HG03521 (cell line): ENCODE measurements at regions not wholly inside any gene's neighbourhood (a gene's known extent, or its start where the extent isn't known, plus 50 kb on each side); places are given as distances from the start of the nearest gene placed in this dataset.

Source experiments
- ATAC-seq: cut with Tn5 transposase; IDR thresholded peaks from one replicate; pipeline ENCODE4 v1.9.1; 2021; ENCODE audit warnings: mild to moderate bottlenecking, moderate library complexity; ENCODE audit not compliant: unreplicated experiment

GRCh38 chr2:191512874-191513273 is 165.1 kb upstream of the NABP1 start:
- no peak for ATAC-seq

GRCh38 chr2:191514613-191515012 is 163.3 kb upstream of the NABP1 start:
- no peak for ATAC-seq

GRCh38 chr2:191515551-191515950 is 162.4 kb upstream of the NABP1 start:
- ATAC-seq, result no peak

- no peak for ATAC-seq
Measured at GRCh38 chr2:191516260-191516659, 161.7 kb upstream of the NABP1 start.

GRCh38 chr2:191521608-191522208 is 156.2 kb upstream of the NABP1 start:
- no peak for ATAC-seq

- ATAC-seq, result no peak
Measured at GRCh38 chr2:191522478-191523120, 155.3 kb upstream of the NABP1 start.

GRCh38 chr2:191526091-191526490 is 151.8 kb upstream of the NABP1 start:
- no peak for ATAC-seq

- no peak for ATAC-seq
Measured at GRCh38 chr2:191526536-191526935, 151.4 kb upstream of the NABP1 start.

- ATAC-seq, result no peak
Measured at GRCh38 chr2:191526953-191527556, 150.9 kb upstream of the NABP1 start.

- ATAC-seq, result no peak
Measured at GRCh38 chr2:191530618-191531017, 147.3 kb upstream of the NABP1 start.

- no peak for ATAC-seq
Measured at GRCh38 chr2:191533693-191534180, 144.2 kb upstream of the NABP1 start.

GRCh38 chr2:191537921-191538320 is 140.0 kb upstream of the NABP1 start:
- ATAC-seq, result no peak

- ATAC-seq, result no peak
Measured at GRCh38 chr2:191538334-191538903, 139.5 kb upstream of the NABP1 start.

GRCh38 chr2:191539068-191539467 is 138.9 kb upstream of the NABP1 start:
- ATAC-seq, result no peak

- no peak for ATAC-seq
Measured at GRCh38 chr2:191540681-191541080, 137.3 kb upstream of the NABP1 start.

- ATAC-seq, result no peak
Measured at GRCh38 chr2:191543708-191544107, 134.2 kb upstream of the NABP1 start.

- ATAC-seq, result no peak
Measured at GRCh38 chr2:191544461-191545062, 133.4 kb upstream of the NABP1 start.

GRCh38 chr2:191545361-191545760 is 132.6 kb upstream of the NABP1 start:
- no peak for ATAC-seq

GRCh38 chr2:191552066-191552465 is 125.9 kb upstream of the NABP1 start:
- no peak for ATAC-seq

- ATAC-seq, result no peak
Measured at GRCh38 chr2:191554240-191554639, 123.7 kb upstream of the NABP1 start.

- peak; percentile 94 for ATAC-seq
Measured at GRCh38 chr2:191555092-191555742, 122.7 kb upstream of the NABP1 start.
